Heart left ventricle (tissue), 16 donors: ENCODE measurements at regions not wholly inside any gene's neighbourhood (a gene's known extent, or its start where the extent isn't known, plus 50 kb on each side); places are given as distances from the start of the nearest gene placed in this dataset.

Source experiments
- ATAC-seq, 4 donors: fragments of 200-7000 bp; cut with Tn5 transposase; one replicate each; pipeline ENCODE4 v1.9.1; 2020 to 2022; ENCODE audit warnings: moderate library complexity in 4 of 4, mild to moderate bottlenecking in 3 of 4, moderate number of reproducible peaks in 1 of 4
- DNase-seq, 5 donors: peaks; one replicate each; pipeline ENCODE4 v3.0.0-alpha.2; 2020
- H3K27ac ChIP-seq, 12 donors: fragments of 200-600 bp; sonication (generic) in 4 of 12; one replicate each; pipeline versions ENCODE4 v1.5.0 to v1.8.0; 2016 to 2022; ENCODE audit warnings: mild to moderate bottlenecking in 2 of 12
- H3K27me3 ChIP-seq, 9 donors: fragments of 200-600 bp; sonication (generic) in 2 of 9; one replicate each; pipeline versions ENCODE4 v1.5.1 to v1.8.0; 2016 to 2022; ENCODE audit warnings: mild to moderate bottlenecking in 3 of 9
- H3K36me3 ChIP-seq, 9 donors: fragments of 200-600 bp; sonication (generic) in 2 of 9; one replicate each; pipeline versions ENCODE4 v1.5.0 to v1.8.0; 2018 to 2022; ENCODE audit warnings: mild to moderate bottlenecking in 2 of 9
- H3K4me1 ChIP-seq, 12 donors: fragments of 200-600 bp; sonication (generic) in 4 of 12; one replicate each; pipeline versions ENCODE4 v1.5.0 to v1.8.0; 2016 to 2022; ENCODE audit warnings: mild to moderate bottlenecking in 3 of 12
- H3K4me3 ChIP-seq, 12 donors: fragments of 200-600 bp; sonication (generic) in 4 of 12; one replicate each; pipeline versions ENCODE4 v1.5.0 to v1.8.0; 2017 to 2022; ENCODE audit warnings: mild to moderate bottlenecking in 9 of 12, moderate library complexity in 4 of 12
- H3K9me3 ChIP-seq, 12 donors: fragments of 200-600 bp; sonication (generic) in 4 of 12; one replicate each; pipeline versions ENCODE4 v1.5.0 to v1.8.0; 2016 to 2022; ENCODE audit warnings: mild to moderate bottlenecking in 1 of 12
- POLR2A ChIP-seq, 2 donors: fragments of 450-650 bp; IDR thresholded peaks; one replicate each; pipeline ENCODE4 v1.6.1; 2017; ENCODE audit warnings: antibody characterized with exemption in 2 of 2, mild to moderate bottlenecking in 2 of 2, moderate library complexity in 2 of 2
- WGBS, 4 donors: extraction: QIAGEN DNeasy Blood & Tissue Kit in 2 of 4; methylation state at CpG; one replicate each; pipeline versions ENCODE4 v1.1.5 to v1.1.7; 2013 to 2018; 5-methylcytosine and 5-hydroxymethylcytosine counted together
- intact Hi-C, 10 donors: fragments of 100-400 bp; cut with DNase I; formaldehyde crosslinking; loops; one replicate each; pipeline versions ENCODE4 v1.11.1 to v1.14.2; 2022
- TF ChIP-seq, protein P1 (sequence below), 12 donors: fragments of 200-600 bp; sonication (generic) in 4 of 12; IDR thresholded peaks; one replicate each; pipeline versions ENCODE4 v1.5.0 to v1.8.0; 2018 to 2022; ENCODE audit warnings: antibody characterized with exemption in 12 of 12, mild to moderate bottlenecking in 5 of 12
- donor health status: ischemic (EF 13 %, LVEDD 7.1; RV severe dilation, severe dysfunction).
- donor health status: healthy with polysubstance abuse.
- donor health status: DM: no; HTN: yes; CAD: no.
- donor health status: DM: no; HTN: no; CAD: no.
- donor health status: ischemic (EF 25% LVEDD 6.9; RV normal size, moderate dysfunction).
- donor health status: ischemic (EF 25% LVEDD 5.7; RV mildly dilated, moderate dysfunction).
- donor health status: healthy.
- donor health status: DM: yes; HTN: yes; CAD: no.
- donor health status: ischemic (EF 35%, LVEDD 5.7; RV mildly dilated, moderate dysfunction).
- donor health status: nonischemic (EF 11% LVEDD 7.7; RV severe dilation, severe dysfunction).
- donor health status: DM: yes; HTN: yes; CAD: no.
- donor health status: PGD.
- donor health status: ischemic (EF 29% LVEDD 5.4; RV normal size, mild dysfunction).
- donor health status: nonischemic (EF 23%, LVEDD 6.1; RV moderate dilation, normal function).

- 81 to 85% (median 81%) methylated on average over 15 of the region's 15 CpGs for WGBS, 4 donors
- Histone ChIP-seq H3K27ac (no peak overlapping the region), H3K36me3 (no peaks in the 10 kb centered on the region), H3K4me3 (no peak overlapping the region), H3K27me3 (no peaks in the 10 kb centered on the region), H3K4me1 (no peaks in the 10 kb centered on the region), H3K9me3 (peaks cover 0 to 5% (median 0%) of the 10 kb centered on the region in 12 donors)
- TF ChIP-seq POLR2A (IDR thresholded peaks at IDR 0.05): no peak
- TF ChIP-seq, protein P1, sequence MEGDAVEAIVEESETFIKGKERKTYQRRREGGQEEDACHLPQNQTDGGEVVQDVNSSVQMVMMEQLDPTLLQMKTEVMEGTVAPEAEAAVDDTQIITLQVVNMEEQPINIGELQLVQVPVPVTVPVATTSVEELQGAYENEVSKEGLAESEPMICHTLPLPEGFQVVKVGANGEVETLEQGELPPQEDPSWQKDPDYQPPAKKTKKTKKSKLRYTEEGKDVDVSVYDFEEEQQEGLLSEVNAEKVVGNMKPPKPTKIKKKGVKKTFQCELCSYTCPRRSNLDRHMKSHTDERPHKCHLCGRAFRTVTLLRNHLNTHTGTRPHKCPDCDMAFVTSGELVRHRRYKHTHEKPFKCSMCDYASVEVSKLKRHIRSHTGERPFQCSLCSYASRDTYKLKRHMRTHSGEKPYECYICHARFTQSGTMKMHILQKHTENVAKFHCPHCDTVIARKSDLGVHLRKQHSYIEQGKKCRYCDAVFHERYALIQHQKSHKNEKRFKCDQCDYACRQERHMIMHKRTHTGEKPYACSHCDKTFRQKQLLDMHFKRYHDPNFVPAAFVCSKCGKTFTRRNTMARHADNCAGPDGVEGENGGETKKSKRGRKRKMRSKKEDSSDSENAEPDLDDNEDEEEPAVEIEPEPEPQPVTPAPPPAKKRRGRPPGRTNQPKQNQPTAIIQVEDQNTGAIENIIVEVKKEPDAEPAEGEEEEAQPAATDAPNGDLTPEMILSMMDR (IDR thresholded peaks at IDR 0.05): no peak
- intact Hi-C loops: no loop called here
- DNase-seq: no peak
- ATAC-seq: no peak
Observed at GRCh38 chr6:106866875-106867658, 107.5 kb downstream of the CD24 start.

- H3K27me3 ChIP-seq: no peaks in the 10 kb centered on the region
- 82 to 94% (median 88%) methylated on average over 4 of the region's 4 CpGs for WGBS, 4 donors
- H3K4me1 ChIP-seq: no peaks in the 10 kb centered on the region
- intact Hi-C loops: no loop called here
- H3K27ac ChIP-seq: no peak overlapping the region
- ATAC-seq (no peak), DNase-seq (no peak)
- no peak overlapping the region for H3K4me3 ChIP-seq
- TF ChIP-seq POLR2A (IDR thresholded peaks at IDR 0.05): no peak
- TF ChIP-seq, protein P1 (IDR thresholded peaks at IDR 0.05): no peak
- H3K9me3 ChIP-seq: no peaks in the 10 kb centered on the region
- H3K36me3 ChIP-seq: no peaks in the 10 kb centered on the region
Observed at GRCh38 chr6:106862858-106863257, 111.7 kb downstream of the CD24 start.

DNA sequence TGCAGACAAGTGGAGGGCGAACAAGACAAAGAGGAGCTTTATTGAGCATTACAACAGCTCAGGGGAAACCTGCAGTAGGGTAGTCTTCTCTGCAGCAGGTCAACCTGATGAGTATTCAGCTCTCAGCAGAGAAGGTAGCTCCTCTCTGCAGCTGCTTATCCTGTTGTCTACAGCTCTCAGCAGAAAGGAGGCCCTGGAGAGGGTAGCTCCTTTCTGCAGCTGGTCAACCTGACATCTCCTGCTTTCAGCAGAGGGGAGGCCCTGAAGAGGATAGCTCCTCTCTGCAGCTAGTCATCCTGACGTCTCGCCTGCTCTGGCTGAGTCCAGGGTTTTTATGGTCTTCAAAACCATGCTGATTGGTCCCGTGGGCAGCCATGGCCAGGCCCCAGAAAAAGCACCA is 113.6 kb downstream of the CD24 start:
- no peaks in the 10 kb centered on the region for H3K9me3 ChIP-seq
- no peaks in the 10 kb centered on the region for H3K36me3 ChIP-seq
- H3K4me3 ChIP-seq: no peak overlapping the region
- TF ChIP-seq, protein P1 (IDR thresholded peaks at IDR 0.05): no peak
- H3K27me3 ChIP-seq: no peaks in the 10 kb centered on the region
- intact Hi-C loops: no loop called here
- DNase-seq (no peak), ATAC-seq (no peak)
- no peaks in the 10 kb centered on the region for H3K4me1 ChIP-seq
- H3K27ac ChIP-seq: no peak overlapping the region
- 85 to 92% (median 86%) methylated on average over 4 of the region's 4 CpGs for WGBS, 4 donors

DNA sequence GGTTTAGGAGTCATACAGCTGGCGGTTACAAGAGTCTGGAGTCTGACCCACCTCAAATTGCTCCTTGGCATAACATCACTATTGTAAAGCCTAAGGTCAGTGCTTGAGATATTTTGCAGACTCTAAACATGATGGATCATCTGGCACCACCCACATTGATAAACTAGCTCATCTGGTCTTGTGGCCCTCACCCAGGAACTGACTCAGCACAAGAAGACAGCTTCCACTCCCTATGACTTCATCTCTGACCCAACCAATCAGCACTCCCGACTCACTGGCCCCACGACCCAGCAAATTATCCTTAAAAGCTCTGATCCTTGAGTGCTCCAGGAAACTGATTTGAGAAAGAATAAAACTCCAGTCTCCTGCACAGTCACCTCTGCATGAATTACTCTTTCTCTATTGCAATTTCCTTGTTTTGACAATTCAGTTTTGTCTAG is 115.9 kb downstream of the CD24 start:
- DNase-seq (no peak), ATAC-seq (no peak)
- Histone ChIP-seq H3K4me1 (no peaks in the 10 kb centered on the region), H3K9me3 (no peaks in the 10 kb centered on the region), H3K36me3 (no peaks in the 10 kb centered on the region), H3K4me3 (no peak overlapping the region), H3K27me3 (peaks cover 0 to 5% (median 0%) of the 10 kb centered on the region in 9 donors), H3K27ac (no peak overlapping the region)
- 55 to 70% (median 64%) methylated on average over 3 of the region's 3 CpGs for WGBS, 4 donors
- intact Hi-C loops: no loop called here
- TF ChIP-seq, protein P1 (IDR thresholded peaks at IDR 0.05): no peak
- TF ChIP-seq POLR2A (IDR thresholded peaks at IDR 0.05): no peak
